HG02678 (cell line): ENCODE measurements at regions not wholly inside any gene's neighbourhood (a gene's known extent, or its start where the extent isn't known, plus 50 kb on each side); places are given as distances from the start of the nearest gene placed in this dataset.
"Not testable (repeated sequence)": the region's sequence is repeated elsewhere in the genome, so short reads cannot be mapped to it uniquely, and the experiment has no call there.

ENCODE experiments used
- ATAC-seq: cut with Tn5 transposase; IDR thresholded peaks from one replicate; pipeline ENCODE4 v1.9.1; 2021; ENCODE audit warnings: mild to moderate bottlenecking, moderate library complexity; ENCODE audit not compliant: unreplicated experiment

GRCh38 chrX:40418813-40419195 is 162.0 kb upstream of the ATP6AP2 start:
- no peak for ATAC-seq

GRCh38 chrX:40418146-40418812 is 162.5 kb upstream of the ATP6AP2 start:
- ATAC-seq: no peak

- no peak for ATAC-seq
These were observed 165.1 kb upstream of the ATP6AP2 start for GRCh38 chrX:40415675-40416074.

GRCh38 chrX:40414335-40414734 is 166.4 kb upstream of the ATP6AP2 start:
- ATAC-seq: no peak

- no peak for ATAC-seq
These were observed 169.2 kb upstream of the ATP6AP2 start for GRCh38 chrX:40411340-40412111.

- ATAC-seq: no peak
These were observed 169.9 kb upstream of the ATP6AP2 start for GRCh38 chrX:40410859-40411258.

- no peak for ATAC-seq
These were observed 174.4 kb upstream of the ATP6AP2 start for GRCh38 chrX:40406330-40406859.

GRCh38 chrX:40405399-40405798 is 175.4 kb upstream of the ATP6AP2 start:
- ATAC-seq: no peak

- no peak for ATAC-seq
These were observed 177.0 kb upstream of the ATP6AP2 start for GRCh38 chrX:40403757-40404156.

- peak; percentile 45 for ATAC-seq
These were observed 177.8 kb upstream of the ATP6AP2 start for GRCh38 chrX:40402831-40403533.

GRCh38 chrX:40395102-40395501 is 185.7 kb upstream of the ATP6AP2 start:
- no peak for ATAC-seq

- no peak for ATAC-seq
These were observed 186.5 kb upstream of the ATP6AP2 start for GRCh38 chrX:40394302-40394701.

GRCh38 chrX:40392599-40392998 is 188.2 kb upstream of the ATP6AP2 start:
- ATAC-seq: no peak

- ATAC-seq: no peak
These were observed 189.1 kb upstream of the ATP6AP2 start for GRCh38 chrX:40391662-40392061.

GRCh38 chrX:40389555-40389954 is 191.2 kb upstream of the ATP6AP2 start:
- no peak for ATAC-seq

- ATAC-seq: no peak
These were observed 192.3 kb upstream of the ATP6AP2 start for GRCh38 chrX:40388441-40388840.

GRCh38 chrX:40387869-40388268 is 192.9 kb upstream of the ATP6AP2 start:
- ATAC-seq: not testable (repeated sequence)

GRCh38 chrX:40387311-40387710 is 193.5 kb upstream of the ATP6AP2 start:
- ATAC-seq: not testable (repeated sequence)

GRCh38 chrX:40385682-40386081 is 195.1 kb upstream of the ATP6AP2 start:
- no peak for ATAC-seq

GRCh38 chrX:40385256-40385655 is 195.5 kb upstream of the ATP6AP2 start:
- no peak for ATAC-seq

- ATAC-seq: no peak
These were observed 196.8 kb upstream of the ATP6AP2 start for GRCh38 chrX:40383969-40384368.

- ATAC-seq: no peak
These were observed 197.4 kb upstream of the ATP6AP2 start for GRCh38 chrX:40383360-40383759.
